Trophoblast cell (in vitro differentiated cells and primary cell): ENCODE measurements at regions not wholly inside any gene's neighbourhood (a gene's known extent, or its start where the extent isn't known, plus 50 kb on each side); places are given as distances from the start of the nearest gene placed in this dataset.
A peak's percentile ranks its signal among the peaks of the same experiment; 100 is the strongest.

ENCODE experiments used
- DNase-seq, 2 donors: peaks; one replicate each; pipeline ENCODE4 v3.0.0-alpha.2; 2016
- H2AFZ ChIP-seq: 2 replicates; pipeline ENCODE4 v1.6.1; 2013; ENCODE audit warnings: low read length, moderate library complexity, mild to moderate bottlenecking; ENCODE audit not compliant: insufficient read depth, poor library complexity
- H2AK5ac ChIP-seq: 2 replicates; pipeline ENCODE4 v1.6.1; 2013; ENCODE audit warnings: mild to moderate bottlenecking, low read length
- H2BK120ac ChIP-seq: 2 replicates; pipeline ENCODE4 v1.6.1; 2013; ENCODE audit warnings: low read length, mild to moderate bottlenecking, moderate library complexity; ENCODE audit not compliant: insufficient read depth, poor library complexity
- H2BK12ac ChIP-seq: 2 replicates; pipeline ENCODE4 v1.6.1; 2013; ENCODE audit warnings: mild to moderate bottlenecking, low read length, moderate library complexity
- H2BK5ac ChIP-seq: 2 replicates; pipeline ENCODE4 v1.6.1; 2013; ENCODE audit warnings: low read length, low read depth, moderate library complexity, mild to moderate bottlenecking; ENCODE audit not compliant: poor library complexity
- H3K14ac ChIP-seq: 2 replicates; pipeline ENCODE4 v1.6.1; 2013; ENCODE audit warnings: mild to moderate bottlenecking, low read length
- H3K18ac ChIP-seq: 2 replicates; pipeline ENCODE4 v1.6.1; 2013; ENCODE audit warnings: mild to moderate bottlenecking, low read length
- H3K23ac ChIP-seq: 2 replicates; pipeline ENCODE4 v1.6.1; 2013; ENCODE audit warnings: low read length
- H3K27ac ChIP-seq: 2 replicates; pipeline ENCODE4 v1.5.1; 2013; ENCODE audit warnings: low read depth, mild to moderate bottlenecking, inconsistent platforms, low read length, moderate library complexity
- H3K27me3 ChIP-seq: 2 replicates; pipeline ENCODE4 v1.6.1; 2013; ENCODE audit warnings: inconsistent platforms, mild to moderate bottlenecking, low read length, moderate library complexity; ENCODE audit not compliant: insufficient read depth
- H3K36me3 ChIP-seq, 2 experiments: 1 replicate in 1 of 2; 2 replicates in 1 of 2; pipeline ENCODE4 v1.6.1; 2013; ENCODE audit warnings: low read length in 2 of 2, mild to moderate bottlenecking in 2 of 2, moderate library complexity in 1 of 2; ENCODE audit not compliant: insufficient read depth in 2 of 2, control insufficient read depth in 1 of 2
- H3K4ac ChIP-seq: 2 replicates; pipeline ENCODE4 v1.6.1; 2013; ENCODE audit warnings: low read depth, mild to moderate bottlenecking, low read length, moderate library complexity
- H3K4me1 ChIP-seq, 2 experiments: 1 replicate in 1 of 2; 2 replicates in 1 of 2; pipeline ENCODE4 v1.6.1; 2013; ENCODE audit warnings: low read length in 2 of 2, mild to moderate bottlenecking in 2 of 2, moderate library complexity in 1 of 2; ENCODE audit not compliant: insufficient read depth in 2 of 2, control insufficient read depth in 1 of 2
- H3K4me2 ChIP-seq: 2 replicates; pipeline ENCODE4 v1.6.1; 2013; ENCODE audit warnings: inconsistent platforms, mild to moderate bottlenecking, low read length, moderate library complexity
- H3K4me3 ChIP-seq: 2 replicates; pipeline ENCODE4 v1.5.1; 2013; ENCODE audit warnings: mild to moderate bottlenecking, low read depth, low read length, inconsistent platforms
- H3K79me1 ChIP-seq: one replicate; pipeline ENCODE4 v1.6.1; 2013; ENCODE audit warnings: low read length
- H3K79me2 ChIP-seq: 2 replicates; pipeline ENCODE4 v1.6.1; 2013; ENCODE audit warnings: low read length, mild to moderate bottlenecking; ENCODE audit not compliant: control insufficient read depth, insufficient read depth, poor library complexity
- H3K9ac ChIP-seq: 2 replicates; pipeline ENCODE4 v1.6.1; 2013; ENCODE audit warnings: mild to moderate bottlenecking, low read length
- H3K9me3 ChIP-seq: 2 replicates; pipeline ENCODE4 v1.6.1; 2013; ENCODE audit warnings: low read depth, mild to moderate bottlenecking, control low read depth, inconsistent platforms, low read length; ENCODE audit not compliant: insufficient read depth
- H4K12ac ChIP-seq: 2 replicates; pipeline ENCODE4 v1.6.1; 2013; ENCODE audit warnings: low read depth, mild to moderate bottlenecking, low read length, moderate library complexity
- H4K8ac ChIP-seq: 2 replicates; pipeline ENCODE4 v1.6.1; 2013; ENCODE audit warnings: low read depth, mild to moderate bottlenecking, low read length, moderate library complexity
- H4K91ac ChIP-seq: one replicate; pipeline ENCODE4 v1.6.1; 2013; ENCODE audit warnings: low read depth, mild to moderate bottlenecking, low read length, moderate library complexity
- WGBS: extraction: QIAGEN DNeasy Blood & Tissue Kit; methylation state at CpG from one replicate; pipeline ENCODE4 v1.1.7; 2013; ENCODE audit warnings: missing lambda C conversion rate; ENCODE audit not compliant: insufficient read length, insufficient coverage; ENCODE audit errors: extremely low coverage; 5-methylcytosine and 5-hydroxymethylcytosine counted together

DNA sequence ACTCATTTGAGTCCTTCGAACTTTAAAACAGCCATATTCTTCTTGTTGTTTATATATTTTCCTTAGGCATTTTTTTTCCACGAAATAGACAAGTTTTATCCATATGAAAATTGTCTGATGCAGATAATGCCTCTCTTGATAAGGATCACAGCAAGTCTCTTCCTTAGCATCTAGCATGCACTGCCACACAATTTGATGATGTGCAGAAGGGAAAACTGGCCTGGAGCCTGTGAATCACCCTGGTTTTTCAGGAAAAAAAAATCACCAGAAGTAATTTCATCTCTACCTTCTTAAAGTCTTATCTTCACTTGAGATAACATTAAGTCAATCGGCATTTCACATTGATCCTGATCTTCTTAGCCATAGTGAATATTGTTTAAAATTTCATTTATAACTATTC is 199.8 kb downstream of the TENT5A start:
- H3K27me3 ChIP-seq: no peaks in the 10 kb centered on the region
- peak in 1 of 2 donors; percentile 51 for DNase-seq
- no peak overlapping the region for H3K4ac ChIP-seq
- no peak overlapping the region for H2BK12ac ChIP-seq
- H3K79me2 ChIP-seq: no peaks in the 10 kb centered on the region
- H2AK5ac ChIP-seq: no peak overlapping the region
- peaks cover 0 to 2% of the 10 kb centered on the region in 2 experiments for H3K36me3 ChIP-seq
- no peak overlapping the region for H3K18ac ChIP-seq
- no peak overlapping the region for H3K23ac ChIP-seq
- H2AFZ ChIP-seq: no peak overlapping the region
- no peak overlapping the region for H3K4me2 ChIP-seq
- H4K8ac ChIP-seq: no peak overlapping the region
- no CpG with 5 or more reads among the region's 3 CpGs for WGBS
- no peak overlapping the region for H3K14ac ChIP-seq
- H2BK120ac ChIP-seq: no peak overlapping the region
- H3K4me1 ChIP-seq: peaks cover 0 to 2% of the 10 kb centered on the region in 2 experiments
- H3K9me3 ChIP-seq: no peaks in the 10 kb centered on the region
- no peak overlapping the region for H4K12ac ChIP-seq
- peaks cover 8% of the 10 kb centered on the region for H3K79me1 ChIP-seq
- H2BK5ac ChIP-seq: no peak overlapping the region
- H3K9ac ChIP-seq: no peak overlapping the region
- H3K27ac ChIP-seq: peak overlapping the region; percentile 94
- H3K4me3 ChIP-seq: no peak overlapping the region
- no peak overlapping the region for H4K91ac ChIP-seq

DNA sequence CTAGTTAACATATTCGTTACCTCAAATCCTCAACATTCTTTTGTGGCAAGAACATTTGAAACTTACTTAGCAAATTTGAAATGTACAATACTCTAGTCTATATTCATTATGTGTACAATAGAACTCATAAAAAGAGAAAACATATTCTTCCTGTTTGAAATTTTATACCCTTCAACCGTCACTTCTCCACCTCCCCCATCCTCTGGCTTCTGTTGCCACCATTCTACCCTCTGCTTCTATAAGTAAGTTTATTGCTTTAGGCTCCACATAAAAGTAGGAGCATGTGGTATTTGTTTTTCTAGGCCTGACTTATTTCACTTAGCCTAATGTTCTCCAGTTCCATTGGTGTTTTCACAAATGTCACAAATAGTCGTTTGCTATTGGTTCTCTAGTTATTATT is 205.3 kb downstream of the TENT5A start:
- no peak overlapping the region for H4K8ac ChIP-seq
- H4K12ac ChIP-seq: no peak overlapping the region
- no peak overlapping the region for H3K27ac ChIP-seq
- H3K18ac ChIP-seq: no peak overlapping the region
- H2BK12ac ChIP-seq: no peak overlapping the region
- peaks cover 7% of the 10 kb centered on the region for H3K79me1 ChIP-seq
- no peak overlapping the region for H2BK120ac ChIP-seq
- H3K4me2 ChIP-seq: no peak overlapping the region
- no peak overlapping the region for H3K9ac ChIP-seq
- H3K9me3 ChIP-seq: no peaks in the 10 kb centered on the region
- H3K27me3 ChIP-seq: no peaks in the 10 kb centered on the region
- H3K4me1 ChIP-seq: peaks cover 2 to 3% of the 10 kb centered on the region in 2 experiments
- no peak overlapping the region for H4K91ac ChIP-seq
- no peak overlapping the region for H3K4ac ChIP-seq
- peaks cover 0 to 2% of the 10 kb centered on the region in 2 experiments for H3K36me3 ChIP-seq
- no peak overlapping the region for H2AFZ ChIP-seq
- no peak overlapping the region for H2BK5ac ChIP-seq
- no peak overlapping the region for H3K4me3 ChIP-seq
- H3K14ac ChIP-seq: no peak overlapping the region
- no peaks in the 10 kb centered on the region for H3K79me2 ChIP-seq
- WGBS: no CpG with 5 or more reads among the region's 3 CpGs
- no peak for DNase-seq
- H2AK5ac ChIP-seq: no peak overlapping the region
- H3K23ac ChIP-seq: no peak overlapping the region

DNA sequence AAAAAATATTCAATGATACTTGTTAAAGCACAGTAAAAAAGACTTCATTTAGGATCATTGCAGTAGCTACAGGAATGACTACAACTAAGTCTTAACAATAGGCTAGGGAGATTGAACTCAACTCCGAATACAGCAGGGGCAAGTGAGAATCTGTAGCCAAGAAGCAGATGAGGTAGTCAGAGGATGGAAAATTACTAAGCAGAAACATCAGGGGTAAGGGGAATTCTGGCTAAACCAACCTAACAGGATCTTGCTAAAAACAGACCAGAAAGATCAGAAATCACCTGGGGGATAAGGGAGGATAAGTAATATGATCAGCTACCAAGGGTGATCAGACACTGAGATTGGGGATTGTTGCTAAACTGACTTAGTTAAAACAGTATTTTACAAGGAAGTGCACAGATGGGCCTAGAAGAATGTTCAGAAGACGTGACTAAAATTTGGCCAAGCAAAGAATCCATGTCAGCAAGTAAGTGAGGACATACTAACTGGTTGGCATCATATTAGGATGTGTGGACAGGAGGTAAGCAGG is 217.5 kb downstream of the TENT5A start:
- no peaks in the 10 kb centered on the region for H3K9me3 ChIP-seq
- no peak overlapping the region for H4K8ac ChIP-seq
- no peak overlapping the region for H3K14ac ChIP-seq
- peaks cover 0 to 1% of the 10 kb centered on the region in 2 experiments for H3K4me1 ChIP-seq
- no peak overlapping the region for H2AK5ac ChIP-seq
- H3K4me3 ChIP-seq: no peak overlapping the region
- no peak overlapping the region for H2BK12ac ChIP-seq
- no peaks in the 10 kb centered on the region for H3K36me3 ChIP-seq
- no peak overlapping the region for H2BK5ac ChIP-seq
- H2BK120ac ChIP-seq: no peak overlapping the region
- H3K79me1 ChIP-seq: peaks cover 10% of the 10 kb centered on the region
- H3K27me3 ChIP-seq: no peaks in the 10 kb centered on the region
- H3K23ac ChIP-seq: no peak overlapping the region
- H3K18ac ChIP-seq: no peak overlapping the region
- no peak overlapping the region for H4K12ac ChIP-seq
- H3K9ac ChIP-seq: no peak overlapping the region
- no CpG with 5 or more reads among the region's 2 CpGs for WGBS
- DNase-seq: peak; percentile 71 to 94
- no peaks in the 10 kb centered on the region for H3K79me2 ChIP-seq
- no peak overlapping the region for H3K4ac ChIP-seq
- H2AFZ ChIP-seq: no peak overlapping the region
- H3K4me2 ChIP-seq: no peak overlapping the region
- peak overlapping the region; percentile 72 for H3K27ac ChIP-seq
- no peak overlapping the region for H4K91ac ChIP-seq

DNA sequence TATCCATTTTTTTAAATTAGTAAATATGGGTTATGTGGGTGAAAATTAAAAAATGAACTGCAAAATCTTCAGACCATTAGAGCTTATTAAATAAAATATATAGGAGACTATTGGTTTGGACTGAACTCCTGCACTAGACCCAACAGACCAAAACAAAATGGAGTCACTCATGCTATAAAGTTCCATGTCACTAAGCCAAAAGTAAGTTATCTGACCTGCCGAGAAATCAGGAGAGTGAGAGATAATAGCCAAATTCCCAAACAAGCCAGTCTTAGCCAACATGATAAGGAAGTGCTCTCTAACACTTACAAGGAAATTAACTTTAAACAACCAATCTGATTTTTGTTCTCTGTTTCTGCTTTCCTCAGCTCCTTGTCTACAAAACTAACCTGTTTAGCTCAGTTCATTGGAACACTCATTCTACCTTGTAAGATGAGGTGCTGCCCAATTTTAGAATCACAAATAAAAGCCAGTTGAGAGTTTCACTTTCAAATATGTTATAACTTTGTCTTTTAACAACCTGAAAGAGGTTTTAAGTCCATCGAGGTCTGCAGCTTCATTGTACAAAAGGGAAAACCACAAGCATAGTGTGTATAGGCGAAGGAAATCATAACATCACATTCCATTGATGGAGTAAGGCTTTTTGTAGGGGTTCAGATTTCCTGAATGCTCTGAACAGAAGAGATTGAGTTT is 220.5 kb downstream of the TENT5A start:
- H2BK5ac ChIP-seq: no peak overlapping the region
- no CpG with 5 or more reads among the region's 3 CpGs for WGBS
- H3K4me3 ChIP-seq: no peak overlapping the region
- H4K8ac ChIP-seq: no peak overlapping the region
- H3K4me2 ChIP-seq: no peak overlapping the region
- H3K4ac ChIP-seq: no peak overlapping the region
- no peak overlapping the region for H2AFZ ChIP-seq
- H3K9me3 ChIP-seq: no peaks in the 10 kb centered on the region
- no peak overlapping the region for H2BK12ac ChIP-seq
- no peak overlapping the region for H3K9ac ChIP-seq
- no peaks in the 10 kb centered on the region for H3K27me3 ChIP-seq
- H3K36me3 ChIP-seq: no peaks in the 10 kb centered on the region
- no peaks in the 10 kb centered on the region for H3K79me2 ChIP-seq
- H4K91ac ChIP-seq: no peak overlapping the region
- H2BK120ac ChIP-seq: no peak overlapping the region
- no peak overlapping the region for H3K18ac ChIP-seq
- no peak overlapping the region for H3K23ac ChIP-seq
- no peak overlapping the region for H3K27ac ChIP-seq
- no peak overlapping the region for H2AK5ac ChIP-seq
- H3K14ac ChIP-seq: no peak overlapping the region
- H3K4me1 ChIP-seq: peaks cover 0 to 1% of the 10 kb centered on the region in 2 experiments
- no peak overlapping the region for H4K12ac ChIP-seq
- no peak for DNase-seq
- peaks cover 8% of the 10 kb centered on the region for H3K79me1 ChIP-seq
